ENCODE measurements at regions not wholly inside any gene's neighbourhood (a gene's known extent, or its start where the extent isn't known, plus 50 kb on each side); places are given as distances from the start of the nearest gene placed in this dataset.

DNA sequence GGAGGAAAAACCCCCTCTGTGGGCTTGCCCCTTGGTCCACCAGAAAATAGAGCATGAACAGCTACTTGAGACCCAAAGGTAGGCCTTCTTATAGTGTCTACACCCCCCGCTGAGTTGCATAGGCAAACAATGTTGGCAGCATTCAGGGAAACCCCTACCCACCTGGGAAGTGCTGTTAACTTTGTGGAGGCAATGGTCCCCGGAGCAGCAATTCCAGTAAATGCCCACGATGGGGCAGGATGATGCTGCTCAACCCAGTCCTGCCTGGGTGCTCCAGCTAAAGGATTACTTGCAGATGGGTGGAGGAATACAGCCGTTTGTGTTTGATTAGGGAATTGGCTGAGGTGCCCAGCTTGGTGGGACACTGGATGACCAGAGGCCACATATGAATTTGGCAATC is 381.3 kb upstream of the ANO5 start:
- POLR2A ChIA-PET, result no interaction called here
- no peak for ATAC-seq

More for the DNA sequence above, 381.3 kb upstream of the ANO5 start:
- no peak overlapping the region for H3K27ac ChIP-seq (ENCODE audit: extremely low read length, insufficient read depth, low read length)
- TF ChIP-seq ZFP82 (CRISPR knock-in tag; IDR thresholded peaks at IDR 0.05; ENCODE audit: borderline replicate concordance) (no peak), TEAD2 (CRISPR knock-in tag; IDR thresholded peaks at IDR 0.05) (no peak), SMC3 (IDR thresholded peaks at IDR 0.05; ENCODE audit: low read length) (peak; percentile 8; the same call in 1 of the 2 replicates), ATF2 (CRISPR knock-in tag; IDR thresholded peaks at IDR 0.05) (no peak)
- TF ChIP-seq, protein P1, sequence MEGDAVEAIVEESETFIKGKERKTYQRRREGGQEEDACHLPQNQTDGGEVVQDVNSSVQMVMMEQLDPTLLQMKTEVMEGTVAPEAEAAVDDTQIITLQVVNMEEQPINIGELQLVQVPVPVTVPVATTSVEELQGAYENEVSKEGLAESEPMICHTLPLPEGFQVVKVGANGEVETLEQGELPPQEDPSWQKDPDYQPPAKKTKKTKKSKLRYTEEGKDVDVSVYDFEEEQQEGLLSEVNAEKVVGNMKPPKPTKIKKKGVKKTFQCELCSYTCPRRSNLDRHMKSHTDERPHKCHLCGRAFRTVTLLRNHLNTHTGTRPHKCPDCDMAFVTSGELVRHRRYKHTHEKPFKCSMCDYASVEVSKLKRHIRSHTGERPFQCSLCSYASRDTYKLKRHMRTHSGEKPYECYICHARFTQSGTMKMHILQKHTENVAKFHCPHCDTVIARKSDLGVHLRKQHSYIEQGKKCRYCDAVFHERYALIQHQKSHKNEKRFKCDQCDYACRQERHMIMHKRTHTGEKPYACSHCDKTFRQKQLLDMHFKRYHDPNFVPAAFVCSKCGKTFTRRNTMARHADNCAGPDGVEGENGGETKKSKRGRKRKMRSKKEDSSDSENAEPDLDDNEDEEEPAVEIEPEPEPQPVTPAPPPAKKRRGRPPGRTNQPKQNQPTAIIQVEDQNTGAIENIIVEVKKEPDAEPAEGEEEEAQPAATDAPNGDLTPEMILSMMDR (CRISPR knock-in tag; IDR thresholded peaks at IDR 0.05), result no peak
- H3K4me1 ChIP-seq (ENCODE audit: insufficient read depth, low read length), result no peaks in the 10 kb centered on the region
- H3K79me2 ChIP-seq (ENCODE audit: insufficient read depth, low read length), result no peaks in the 10 kb centered on the region
- intact Hi-C loops (cut with micrococcal nuclease; ENCODE audit: unreplicated experiment), result loop anchor here (1.0 kb wide), 1 partner anchor 319 kb away; no protein-coding TSS in a partner anchor
- no peak overlapping the region for H3K4me3 ChIP-seq (replicated peaks in 1 of 3; ENCODE audit: insufficient read depth in 1 of 3, low read depth in 2 of 3, low read length in 3 of 3)
- FAIRE-seq, result no peak
- no peaks in the 10 kb centered on the region for H3K36me3 ChIP-seq (replicated peaks in 1 of 2; ENCODE audit: control insufficient read depth in 1 of 2, insufficient read depth in 2 of 2, low read length in 2 of 2)
- H2AFZ ChIP-seq (ENCODE audit: low read length), result no peak overlapping the region
- H3K4me2 ChIP-seq (ENCODE audit: low read depth, low read length), result no peak overlapping the region
- CTCF ChIA-PET (ENCODE audit: low intra/inter-chr PET ratio, low total read pairs), result no interaction called here
- H3K27me3 ChIP-seq (ENCODE audit: control insufficient read depth in 1 of 2, insufficient read depth in 2 of 2, low read length in 2 of 2), result no peaks in the 10 kb centered on the region
- in situ Hi-C loops (cut with HindIII; ENCODE audit: extremely low pct_ligation_motif_present, low pct_unique_long_range_greater_than_20kb), result no loop called here
- BruUV-seq (replicated peaks), result no TSS peak
- no peak overlapping the region for H3K9ac ChIP-seq (ENCODE audit: insufficient read depth, low read depth, low read length)
- no peaks in the 10 kb centered on the region for H4K20me1 ChIP-seq (ENCODE audit: insufficient read depth, low read length)
- peaks cover 63% of the 10 kb centered on the region for H3K9me3 ChIP-seq (ENCODE audit: low read length)
- 0% methylated on average over 1 of the region's 4 CpGs for WGBS (ENCODE audit: low lambda C conversion rate)
- peak; percentile 1 for DNase-seq (ENCODE audit: low spot score)
